Esophagus muscularis mucosa (tissue), 4 donors: ENCODE measurements at regions not wholly inside any gene's neighbourhood (a gene's known extent, or its start where the extent isn't known, plus 50 kb on each side); places are given as distances from the start of the nearest gene placed in this dataset.

Experiments used
- DNase-seq: peaks from one replicate; pipeline ENCODE4 v3.0.0-alpha.2; 2017; ENCODE audit errors: extremely low spot score
- H3K27ac ChIP-seq, 4 donors: fragments of 200-600 bp; sonication (generic); replicated peaks in 1 of 4; 1 replicate in 3 of 4; 2 replicates in 1 of 4; pipeline ENCODE4 v1.5.1; 2016 to 2019; ENCODE audit warnings: mild to moderate bottlenecking in 1 of 4
- H3K27me3 ChIP-seq, 4 donors: fragments of 200-600 bp; sonication (generic); one replicate each; pipeline versions ENCODE4 v1.5.1 to v1.6.0; 2016 to 2019
- H3K36me3 ChIP-seq, 4 donors: fragments of 200-600 bp; sonication (generic); one replicate each; pipeline ENCODE4 v1.5.1; 2016 to 2019
- H3K4me1 ChIP-seq, 4 donors: fragments of 200-600 bp; sonication (generic); one replicate each; pipeline ENCODE4 v1.5.1; 2016 to 2019
- H3K4me3 ChIP-seq, 4 donors: fragments of 200-600 bp; sonication (generic); 1 replicate in 2 of 4; 2 replicates in 2 of 4; pipeline ENCODE4 v1.5.1; 2016 to 2019; ENCODE audit warnings: mild to moderate bottlenecking in 4 of 4, moderate library complexity in 1 of 4
- H3K9me3 ChIP-seq, 4 donors: fragments of 200-600 bp; sonication (generic); 1 replicate in 3 of 4; 2 replicates in 1 of 4; pipeline ENCODE4 v1.5.1; 2016 to 2019
- EP300 ChIP-seq: sonication (generic); formaldehyde crosslinking; IDR thresholded peaks from one replicate; pipeline ENCODE4 v1.6.1; 2017; ENCODE audit warnings: antibody characterized with exemption
- POLR2A ChIP-seq: fragments of 450-650 bp; IDR thresholded peaks from one replicate; pipeline ENCODE4 v1.6.1; 2017; ENCODE audit warnings: antibody characterized with exemption, moderate library complexity, mild to moderate bottlenecking, low read depth
- POLR2AphosphoS5 ChIP-seq, 2 donors: sonication (generic); formaldehyde crosslinking; IDR thresholded peaks; one replicate each; pipeline ENCODE4 v1.6.1; 2017; ENCODE audit warnings: antibody characterized with exemption in 2 of 2
- WGBS: methylation state at CpG from one replicate; pipeline ENCODE4 v1.1.5; 2018; 5-methylcytosine and 5-hydroxymethylcytosine counted together
- intact Hi-C: fragments of 100-400 bp; cut with DNase I; formaldehyde crosslinking; loops from one replicate; pipeline ENCODE4 v1.15.1; 2023
- TF ChIP-seq, protein P1 (sequence below), 3 experiments: fragments of 200-600 bp in 2 of 3; fragments of 450-650 bp in 1 of 3; sonication (generic) in 2 of 3; IDR thresholded peaks; one replicate each; pipeline ENCODE4 v1.5.1; 2017 to 2019; ENCODE audit warnings: antibody characterized with exemption in 3 of 3, mild to moderate bottlenecking in 2 of 3, moderate library complexity in 1 of 3

DNA sequence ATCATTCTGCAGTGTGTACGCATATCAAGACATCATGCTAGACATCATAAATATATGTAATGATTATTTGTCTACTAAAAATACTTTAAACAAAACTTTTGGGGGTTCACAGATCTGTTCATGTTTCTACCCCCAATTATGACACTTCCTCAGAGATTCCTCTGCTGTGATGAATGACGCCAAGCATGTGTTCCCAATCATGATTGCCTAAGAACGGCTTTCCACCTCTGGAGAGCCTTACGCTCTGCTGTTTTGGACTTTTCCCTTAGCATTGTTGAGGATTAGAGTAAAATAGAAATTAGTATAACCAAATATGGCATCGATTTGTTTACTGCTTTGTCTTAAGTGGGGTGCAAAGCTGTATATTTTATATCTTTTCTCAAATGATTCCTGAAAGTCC is 236.3 kb upstream of the IGFBP3 start:
- DNase-seq: peak; percentile 5
- Histone ChIP-seq H3K4me3 (no peak overlapping the region), H3K4me1 (peaks cover 0 to 2% (median 0%) of the 10 kb centered on the region in 4 donors), H3K27ac (no peak overlapping the region), H3K27me3 (no peaks in the 10 kb centered on the region), H3K9me3 (no peaks in the 10 kb centered on the region), H3K36me3 (no peaks in the 10 kb centered on the region)
- TF ChIP-seq POLR2A (no peak), EP300 (no peak), POLR2AphosphoS5 (IDR thresholded peaks at IDR 0.05) (no peak)
- TF ChIP-seq, protein P1, sequence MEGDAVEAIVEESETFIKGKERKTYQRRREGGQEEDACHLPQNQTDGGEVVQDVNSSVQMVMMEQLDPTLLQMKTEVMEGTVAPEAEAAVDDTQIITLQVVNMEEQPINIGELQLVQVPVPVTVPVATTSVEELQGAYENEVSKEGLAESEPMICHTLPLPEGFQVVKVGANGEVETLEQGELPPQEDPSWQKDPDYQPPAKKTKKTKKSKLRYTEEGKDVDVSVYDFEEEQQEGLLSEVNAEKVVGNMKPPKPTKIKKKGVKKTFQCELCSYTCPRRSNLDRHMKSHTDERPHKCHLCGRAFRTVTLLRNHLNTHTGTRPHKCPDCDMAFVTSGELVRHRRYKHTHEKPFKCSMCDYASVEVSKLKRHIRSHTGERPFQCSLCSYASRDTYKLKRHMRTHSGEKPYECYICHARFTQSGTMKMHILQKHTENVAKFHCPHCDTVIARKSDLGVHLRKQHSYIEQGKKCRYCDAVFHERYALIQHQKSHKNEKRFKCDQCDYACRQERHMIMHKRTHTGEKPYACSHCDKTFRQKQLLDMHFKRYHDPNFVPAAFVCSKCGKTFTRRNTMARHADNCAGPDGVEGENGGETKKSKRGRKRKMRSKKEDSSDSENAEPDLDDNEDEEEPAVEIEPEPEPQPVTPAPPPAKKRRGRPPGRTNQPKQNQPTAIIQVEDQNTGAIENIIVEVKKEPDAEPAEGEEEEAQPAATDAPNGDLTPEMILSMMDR (IDR thresholded peaks at IDR 0.05): no peak
- 90% methylated on average over 5 of the region's 5 CpGs for WGBS
- intact Hi-C loops: no loop called here

- intact Hi-C loops: no loop called here
- Histone ChIP-seq H3K9me3 (no peaks in the 10 kb centered on the region), H3K4me1 (no peaks in the 10 kb centered on the region), H3K4me3 (no peak overlapping the region), H3K27ac (no peak overlapping the region), H3K36me3 (no peaks in the 10 kb centered on the region), H3K27me3 (no peaks in the 10 kb centered on the region)
- 63% methylated on average over 2 of the region's 2 CpGs for WGBS
- DNase-seq: peak; percentile 24
- TF ChIP-seq POLR2A (no peak), EP300 (no peak), POLR2AphosphoS5 (IDR thresholded peaks at IDR 0.05) (no peak)
- TF ChIP-seq, protein P1 (IDR thresholded peaks at IDR 0.05): no peak
Observed at GRCh38 chr7:46156853-46157252, 235.8 kb upstream of the IGFBP3 start.

GRCh38 chr7:46156086-46156485 is 235.0 kb upstream of the IGFBP3 start:
- TF ChIP-seq, protein P1 (IDR thresholded peaks at IDR 0.05): no peak
- TF ChIP-seq POLR2AphosphoS5 (IDR thresholded peaks at IDR 0.05): no peak
- no peak for TF ChIP-seq POLR2A
- TF ChIP-seq EP300: no peak
- H3K27me3 ChIP-seq: no peaks in the 10 kb centered on the region
- 85% methylated on average over 3 of the region's 3 CpGs for WGBS
- no peaks in the 10 kb centered on the region for H3K4me1 ChIP-seq
- no peaks in the 10 kb centered on the region for H3K9me3 ChIP-seq
- no peak overlapping the region for H3K4me3 ChIP-seq
- no peak overlapping the region for H3K27ac ChIP-seq
- no peak for DNase-seq
- H3K36me3 ChIP-seq: no peaks in the 10 kb centered on the region
- intact Hi-C loops: no loop called here

GRCh38 chr7:46155367-46155766 is 234.3 kb upstream of the IGFBP3 start:
- Histone ChIP-seq H3K27ac (no peak overlapping the region), H3K36me3 (no peaks in the 10 kb centered on the region), H3K4me1 (no peaks in the 10 kb centered on the region), H3K4me3 (no peak overlapping the region), H3K27me3 (no peaks in the 10 kb centered on the region), H3K9me3 (no peaks in the 10 kb centered on the region)
- DNase-seq: no peak
- WGBS: 85% methylated on average over 4 of the region's 4 CpGs
- intact Hi-C loops: no loop called here
- TF ChIP-seq POLR2AphosphoS5 (IDR thresholded peaks at IDR 0.05) (no peak), EP300 (no peak), POLR2A (no peak)
- TF ChIP-seq, protein P1 (IDR thresholded peaks at IDR 0.05): no peak
